Cardiac muscle cell (in vitro differentiated cells and primary cell): ENCODE measurements at regions not wholly inside any gene's neighbourhood (a gene's known extent, or its start where the extent isn't known, plus 50 kb on each side); places are given as distances from the start of the nearest gene placed in this dataset.

Experiments used
- DNase-seq, 2 donors: peaks; one replicate each; pipeline versions ENCODE4 v3.0.0 to v3.0.0-alpha.2; 2010 to 2017; ENCODE audit warnings: low read depth in 1 of 2, low spot score in 1 of 2
- H3K27ac ChIP-seq: fragments of 200-600 bp; sonication (generic); 2 replicates; pipeline ENCODE4 v1.5.1; 2016
- H3K27me3 ChIP-seq: fragments of 200-600 bp; sonication (generic); 2 replicates; pipeline ENCODE4 v1.6.0; 2016; ENCODE audit warnings: control low read depth
- H3K36me3 ChIP-seq: fragments of 200-600 bp; sonication (generic); 2 replicates; pipeline ENCODE4 v1.5.1; 2016; ENCODE audit warnings: control low read depth
- H3K4me1 ChIP-seq: fragments of 200-600 bp; sonication (generic); 2 replicates; pipeline ENCODE4 v1.8.1; 2017; ENCODE audit warnings: low read depth, mild to moderate bottlenecking, mixed run types
- H3K4me3 ChIP-seq: fragments of 200-600 bp; sonication (generic); 2 replicates; pipeline ENCODE4 v1.5.1; 2016; ENCODE audit warnings: mild to moderate bottlenecking
- H3K9me3 ChIP-seq: fragments of 200-600 bp; sonication (generic); 2 replicates; pipeline ENCODE4 v1.5.1; 2017; ENCODE audit warnings: low read depth, mild to moderate bottlenecking, control low read depth
- TF ChIP-seq, protein P1 (sequence below): IDR thresholded peaks from 2 replicates; pipeline ENCODE4 v1.5.1; 2012; ENCODE audit warnings: low read depth, mild to moderate bottlenecking, low read length

- no peak overlapping the region for H3K27ac ChIP-seq
- DNase-seq = no peak
- no peak overlapping the region for H3K4me3 ChIP-seq
- H3K27me3 ChIP-seq = no peaks in the 10 kb centered on the region
- TF ChIP-seq, protein P1, sequence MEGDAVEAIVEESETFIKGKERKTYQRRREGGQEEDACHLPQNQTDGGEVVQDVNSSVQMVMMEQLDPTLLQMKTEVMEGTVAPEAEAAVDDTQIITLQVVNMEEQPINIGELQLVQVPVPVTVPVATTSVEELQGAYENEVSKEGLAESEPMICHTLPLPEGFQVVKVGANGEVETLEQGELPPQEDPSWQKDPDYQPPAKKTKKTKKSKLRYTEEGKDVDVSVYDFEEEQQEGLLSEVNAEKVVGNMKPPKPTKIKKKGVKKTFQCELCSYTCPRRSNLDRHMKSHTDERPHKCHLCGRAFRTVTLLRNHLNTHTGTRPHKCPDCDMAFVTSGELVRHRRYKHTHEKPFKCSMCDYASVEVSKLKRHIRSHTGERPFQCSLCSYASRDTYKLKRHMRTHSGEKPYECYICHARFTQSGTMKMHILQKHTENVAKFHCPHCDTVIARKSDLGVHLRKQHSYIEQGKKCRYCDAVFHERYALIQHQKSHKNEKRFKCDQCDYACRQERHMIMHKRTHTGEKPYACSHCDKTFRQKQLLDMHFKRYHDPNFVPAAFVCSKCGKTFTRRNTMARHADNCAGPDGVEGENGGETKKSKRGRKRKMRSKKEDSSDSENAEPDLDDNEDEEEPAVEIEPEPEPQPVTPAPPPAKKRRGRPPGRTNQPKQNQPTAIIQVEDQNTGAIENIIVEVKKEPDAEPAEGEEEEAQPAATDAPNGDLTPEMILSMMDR = no peak
- H3K9me3 ChIP-seq = no peaks in the 10 kb centered on the region
- no peaks in the 10 kb centered on the region for H3K4me1 ChIP-seq
- no peaks in the 10 kb centered on the region for H3K36me3 ChIP-seq
These were observed 62.4 kb upstream of the MBOAT2 start for GRCh38 chr2:9065901-9066300.

DNA sequence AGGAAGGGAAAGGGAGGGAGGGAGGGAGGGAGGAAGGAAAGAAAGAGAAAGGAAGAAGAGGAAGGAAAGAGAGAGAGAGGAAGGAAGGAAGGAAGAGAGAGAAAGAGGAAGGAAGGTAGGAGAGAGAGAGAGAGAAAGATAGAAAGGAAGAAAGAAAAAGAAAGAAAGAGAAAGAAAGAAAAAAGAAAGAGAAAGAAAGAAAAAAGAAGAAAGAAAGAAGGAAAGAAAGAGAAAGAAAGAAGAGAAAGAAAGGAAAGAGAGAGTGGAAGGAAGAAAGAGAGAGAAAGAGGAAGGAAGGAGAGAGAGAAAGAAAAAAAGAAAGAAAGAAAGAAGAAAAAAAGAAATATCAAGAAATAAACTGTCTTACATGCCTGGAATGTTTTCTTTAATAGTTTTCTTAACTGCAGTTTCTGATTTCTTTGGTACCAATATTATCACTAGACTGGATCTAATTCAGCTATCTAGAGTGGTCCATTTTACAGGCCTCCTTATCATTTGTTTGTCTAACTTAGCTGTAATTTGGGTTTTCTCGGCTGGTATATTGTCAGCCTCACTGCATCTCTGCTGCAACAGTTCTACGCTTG lies 59.6 kb upstream of the MBOAT2 start:
- Histone ChIP-seq H3K4me1 (no peaks in the 10 kb centered on the region), H3K27ac (no peak overlapping the region)
- TF ChIP-seq, protein P1 = no peak

DNA sequence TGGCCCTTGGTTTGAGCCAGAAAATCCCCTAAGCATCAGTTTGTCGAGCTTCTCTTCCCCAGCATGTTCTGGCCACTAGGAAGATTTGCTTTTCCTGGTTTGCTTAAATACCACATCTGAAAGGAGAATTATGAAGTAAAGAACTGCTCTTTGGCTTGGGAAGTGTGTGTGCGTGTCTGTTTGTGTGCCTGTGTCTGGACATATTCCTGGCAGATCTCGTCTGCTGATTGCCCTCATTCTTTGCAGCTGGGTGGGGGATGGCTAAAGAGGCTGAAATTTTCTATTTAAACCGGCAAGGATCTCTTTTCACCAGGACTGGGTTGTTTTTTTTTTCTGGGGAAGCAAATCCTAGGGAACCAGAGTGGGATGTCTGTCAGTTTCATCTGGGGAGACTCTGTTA lies 57.3 kb upstream of the MBOAT2 start:
- Histone ChIP-seq H3K27me3 (no peaks in the 10 kb centered on the region), H3K27ac (no peak overlapping the region), H3K36me3 (no peaks in the 10 kb centered on the region), H3K4me1 (no peaks in the 10 kb centered on the region), H3K9me3 (no peaks in the 10 kb centered on the region), H3K4me3 (no peak overlapping the region)
- no peak for DNase-seq
- TF ChIP-seq, protein P1 = no peak

More for the DNA sequence above, 59.6 kb upstream of the MBOAT2 start:
- DNase-seq = no peak
- no peaks in the 10 kb centered on the region for H3K27me3 ChIP-seq
- no peaks in the 10 kb centered on the region for H3K36me3 ChIP-seq
- H3K9me3 ChIP-seq = no peaks in the 10 kb centered on the region
- H3K4me3 ChIP-seq = no peak overlapping the region

- H3K27me3 ChIP-seq = no peaks in the 10 kb centered on the region
- TF ChIP-seq, protein P1 = no peak
- no peaks in the 10 kb centered on the region for H3K36me3 ChIP-seq
- H3K27ac ChIP-seq = no peak overlapping the region
- no peaks in the 10 kb centered on the region for H3K9me3 ChIP-seq
- peak in 1 of 2 donors; percentile 90 for DNase-seq
- H3K4me1 ChIP-seq = no peaks in the 10 kb centered on the region
- no peak overlapping the region for H3K4me3 ChIP-seq
These were observed 54.7 kb upstream of the MBOAT2 start for GRCh38 chr2:9057939-9058761.

DNA sequence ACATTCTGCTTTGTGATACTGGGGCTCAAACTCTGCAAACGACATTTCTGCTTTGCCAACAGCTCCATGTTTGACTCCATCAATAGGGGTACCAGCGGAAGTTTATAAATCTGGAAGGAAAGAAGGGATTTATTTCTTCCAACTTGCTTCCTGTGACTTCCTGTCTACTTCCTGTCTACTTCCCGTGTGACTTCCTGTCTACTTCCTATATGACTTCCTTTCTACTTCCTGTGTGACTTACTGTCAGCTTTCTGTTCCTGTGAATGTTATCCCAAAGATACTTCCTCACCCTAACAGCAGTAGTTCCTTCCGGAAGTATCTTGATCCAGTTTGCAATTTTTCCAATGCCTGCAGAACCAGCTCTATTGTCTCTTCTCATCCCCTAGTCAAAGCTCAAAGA lies 52.0 kb upstream of the MBOAT2 start:
- Histone ChIP-seq H3K4me3 (no peak overlapping the region), H3K36me3 (no peaks in the 10 kb centered on the region), H3K27ac (no peak overlapping the region), H3K4me1 (no peaks in the 10 kb centered on the region), H3K27me3 (no peaks in the 10 kb centered on the region), H3K9me3 (no peaks in the 10 kb centered on the region)
- DNase-seq = no peak
- TF ChIP-seq, protein P1 = no peak
